ENCODE measurements at regions not wholly inside any gene's neighbourhood (a gene's known extent, or its start where the extent isn't known, plus 50 kb on each side); places are given as distances from the start of the nearest gene placed in this dataset.

DNA sequence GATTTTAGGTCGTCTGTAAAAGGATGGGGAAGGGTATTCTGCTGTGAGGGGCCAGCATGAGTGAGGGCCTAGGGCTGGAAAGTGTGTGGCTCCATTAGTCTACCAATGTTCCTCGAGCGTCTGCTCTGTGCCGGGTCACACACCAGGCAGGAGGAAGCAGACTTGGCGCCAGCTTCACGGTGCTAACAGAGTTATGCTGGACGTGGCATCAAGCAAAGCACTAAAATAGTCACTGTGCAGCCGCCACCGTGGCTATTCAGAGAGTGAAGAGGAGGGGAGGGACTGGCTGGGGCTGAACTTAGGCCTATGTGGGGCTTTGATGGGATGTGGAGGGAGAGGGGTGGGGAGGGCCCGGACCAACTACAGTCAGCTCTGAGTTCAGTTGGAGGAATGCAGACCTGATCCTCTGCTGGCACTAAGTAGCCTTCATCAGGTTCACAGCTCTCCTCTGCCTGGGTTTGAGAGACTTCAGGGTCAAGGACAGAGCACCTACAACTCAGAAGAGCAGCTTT lies 83.9 kb upstream of the MSX1 start:
- no peak for DNase-seq (ENCODE audit: low read depth, low spot score)

- DNase-seq (ENCODE audit: low read depth, low spot score) = no peak
These were observed 86.9 kb upstream of the MSX1 start for GRCh38 chr4:4772534-4772933.

DNA sequence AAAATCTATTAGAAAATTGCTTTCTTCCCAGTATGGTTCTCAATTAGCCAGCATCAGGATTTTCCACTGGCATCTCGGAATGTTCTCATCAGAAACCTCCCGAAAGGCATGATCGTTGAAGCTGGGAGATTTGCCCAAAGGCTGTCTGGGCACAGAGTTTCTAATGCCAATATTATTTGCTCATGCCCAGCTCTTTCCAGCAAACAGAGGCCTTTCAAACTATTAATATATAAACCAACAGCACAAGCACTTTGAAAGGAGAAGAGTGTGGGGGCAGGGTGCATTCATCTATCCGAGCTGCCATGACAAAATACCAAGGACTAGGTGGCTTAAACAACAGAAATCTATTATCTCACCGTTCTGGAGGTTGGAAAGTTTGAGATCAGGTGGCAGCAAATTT lies 88.3 kb upstream of the MSX1 start:
- no peak for DNase-seq (ENCODE audit: low read depth, low spot score)

- no peak for DNase-seq (ENCODE audit: low read depth, low spot score)
These were observed 88.9 kb upstream of the MSX1 start for GRCh38 chr4:4770610-4771009.

GRCh38 chr4:4766564-4766963 lies 92.9 kb upstream of the MSX1 start:
- DNase-seq (ENCODE audit: low read depth, low spot score) = no peak

DNA sequence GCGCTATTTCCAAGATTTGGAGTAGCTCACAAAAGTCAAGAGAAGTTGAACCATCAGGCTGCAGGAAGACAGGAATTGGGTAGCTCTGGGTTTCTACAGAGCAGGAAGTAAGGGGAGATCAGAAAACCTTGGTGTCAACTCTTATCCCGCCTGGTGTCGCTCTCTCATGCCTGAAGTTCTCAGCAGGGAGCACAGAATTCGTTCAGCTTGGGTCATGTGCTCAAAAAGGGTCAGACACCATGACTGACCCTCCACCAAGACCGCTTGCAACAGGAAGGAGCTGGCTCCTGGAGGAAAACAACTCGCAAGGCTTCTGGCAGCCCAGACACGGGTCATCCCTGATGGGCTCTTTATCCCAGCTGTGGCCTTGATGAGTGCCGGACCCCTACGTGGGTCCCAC lies 93.7 kb upstream of the MSX1 start:
- DNase-seq (ENCODE audit: low read depth, low spot score) = no peak

DNA sequence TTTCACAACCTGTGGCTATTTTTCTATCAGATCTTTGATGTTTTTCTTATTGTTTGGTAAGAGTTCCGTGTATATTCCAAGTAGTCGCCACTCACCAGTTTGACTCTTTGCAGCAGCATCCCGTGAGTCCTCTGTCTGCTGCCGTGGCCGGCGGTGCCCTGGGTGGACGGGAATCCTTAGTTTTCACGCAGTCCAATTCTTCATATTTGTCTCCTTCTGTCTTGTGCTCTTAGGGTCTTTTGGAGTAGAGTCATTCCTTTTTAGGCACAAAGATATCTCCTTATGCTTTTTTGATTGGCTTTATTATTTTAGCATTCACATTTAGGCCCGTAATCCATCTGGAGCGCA lies 94.9 kb upstream of the MSX1 start:
- DNase-seq (ENCODE audit: low read depth, low spot score) = no peak

- DNase-seq (ENCODE audit: low read depth, low spot score) = no peak
These were observed 95.5 kb upstream of the MSX1 start for GRCh38 chr4:4763822-4764557.

DNA sequence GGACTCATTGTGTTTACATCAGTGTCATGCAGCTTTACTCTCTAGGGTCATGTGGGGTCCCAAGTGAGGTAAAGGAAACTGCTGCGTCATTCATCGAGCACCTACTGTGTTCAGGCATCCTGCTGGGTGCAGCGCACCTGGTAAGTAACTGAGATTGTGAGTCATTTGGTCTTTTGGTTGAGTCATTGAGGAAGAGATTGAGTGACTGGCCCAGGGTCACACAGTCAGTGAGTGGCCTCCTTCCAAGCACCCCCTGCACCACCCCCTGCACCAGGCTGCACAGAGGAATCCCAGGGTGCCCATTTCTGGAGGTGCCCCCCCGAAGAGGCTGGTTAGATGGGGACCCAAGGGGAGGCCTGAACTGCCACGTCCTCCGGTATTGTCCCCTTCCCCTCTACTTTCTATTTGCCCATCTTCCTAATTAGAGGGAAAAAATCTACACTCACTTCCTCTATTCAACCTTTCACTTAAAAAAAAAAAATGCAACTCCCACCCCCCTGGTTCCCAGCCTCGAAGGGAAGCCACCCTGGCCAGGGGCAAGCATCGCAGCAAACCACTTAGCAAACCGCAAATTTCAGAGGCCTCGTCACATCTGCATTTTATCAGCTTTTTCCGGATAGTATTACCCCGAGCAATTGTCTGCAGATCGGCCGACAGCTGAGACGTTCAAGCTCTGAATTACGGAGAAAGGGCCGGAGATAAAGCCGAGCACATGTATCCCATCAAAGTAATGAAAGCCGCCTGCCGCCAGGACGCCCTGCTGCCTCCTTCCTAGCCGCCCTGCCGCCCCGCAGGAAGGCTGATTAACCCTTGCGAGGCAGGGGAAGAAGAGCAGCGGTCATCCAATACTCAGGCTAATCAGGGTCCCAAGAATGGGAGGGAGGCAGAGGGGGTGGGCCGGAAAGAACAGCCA lies 96.3 kb upstream of the MSX1 start:
- DNase-seq (ENCODE audit: low read depth, low spot score) = no peak

GRCh38 chr4:4762300-4762699 lies 97.2 kb upstream of the MSX1 start:
- no peak for DNase-seq (ENCODE audit: low read depth, low spot score)

- DNase-seq (ENCODE audit: low read depth, low spot score) = no peak
These were observed 98.1 kb upstream of the MSX1 start for GRCh38 chr4:4761128-4761982.

- no peak for DNase-seq (ENCODE audit: low read depth, low spot score)
These were observed 99.6 kb upstream of the MSX1 start for GRCh38 chr4:4759883-4760282.

GRCh38 chr4:4759232-4759631 lies 100.2 kb upstream of the MSX1 start:
- no peak for DNase-seq (ENCODE audit: low read depth, low spot score)

GRCh38 chr4:4758681-4759080 lies 100.8 kb upstream of the MSX1 start:
- DNase-seq (ENCODE audit: low read depth, low spot score) = no peak

DNA sequence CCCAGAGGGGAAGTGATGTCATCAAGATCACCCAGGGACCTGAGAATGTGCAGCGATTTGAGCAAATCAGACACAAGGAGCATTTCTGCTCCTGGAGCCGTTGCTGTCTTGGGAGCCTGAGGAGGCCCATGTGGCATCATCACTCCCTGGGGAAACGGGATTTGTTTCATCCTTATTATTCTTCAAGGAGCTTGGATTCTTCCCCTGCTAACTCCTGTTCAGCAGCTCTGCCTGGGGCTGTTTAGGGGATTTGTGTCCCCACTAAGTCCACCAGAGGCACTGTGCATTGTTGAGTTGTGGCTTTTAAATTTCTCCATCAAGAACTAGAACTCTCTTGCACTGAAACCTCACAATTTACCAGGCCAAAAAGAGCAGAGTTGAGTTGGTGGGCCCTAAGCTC lies 104.2 kb upstream of the MSX1 start:
- DNase-seq (ENCODE audit: low read depth, low spot score) = no peak

GRCh38 chr4:4754641-4755040 lies 104.8 kb upstream of the MSX1 start:
- DNase-seq (ENCODE audit: low read depth, low spot score) = no peak

DNA sequence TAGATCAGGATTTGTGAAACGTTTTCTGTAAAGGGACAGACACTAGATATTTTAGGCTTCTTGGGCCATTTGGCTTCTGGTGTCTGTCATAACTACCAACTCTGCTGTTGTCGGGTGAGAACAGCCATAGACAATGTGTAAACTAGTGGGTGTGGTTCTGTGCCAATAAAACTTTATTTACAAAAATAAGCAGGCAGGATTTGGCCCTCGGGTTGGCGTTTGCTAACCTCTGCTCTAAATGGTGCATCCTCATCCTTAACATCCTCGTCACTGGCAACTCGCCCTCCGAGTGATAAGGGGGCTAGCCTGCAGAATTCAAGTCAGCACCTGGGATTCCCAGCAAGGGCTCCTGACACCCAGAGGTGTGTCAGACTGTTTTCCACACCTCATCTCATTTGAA lies 105.8 kb upstream of the MSX1 start:
- no peak for DNase-seq (ENCODE audit: low read depth, low spot score)

- no peak for DNase-seq (ENCODE audit: low read depth, low spot score)
These were observed 106.7 kb upstream of the MSX1 start for GRCh38 chr4:4752576-4753401.

DNA sequence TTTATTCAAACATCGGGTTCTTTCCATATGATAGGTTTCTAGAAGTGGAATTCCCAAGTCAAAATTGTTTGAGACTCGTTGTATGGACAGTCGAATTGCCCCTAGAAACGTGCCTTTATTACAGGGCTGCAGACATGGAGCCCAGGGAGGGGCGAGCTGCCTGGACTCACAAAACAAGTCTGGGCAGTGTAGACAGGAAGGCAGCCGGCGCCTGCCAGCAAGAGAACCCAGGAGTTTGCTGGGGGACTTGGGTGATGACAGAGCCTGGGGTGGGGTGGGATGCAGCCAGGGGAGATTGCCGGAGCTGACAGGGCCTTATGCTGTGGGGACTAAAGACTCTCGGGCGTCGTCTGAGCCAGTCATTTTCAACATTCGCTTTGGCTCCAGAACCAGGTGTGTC lies 107.4 kb upstream of the MSX1 start:
- no peak for DNase-seq (ENCODE audit: low read depth, low spot score)

DNA sequence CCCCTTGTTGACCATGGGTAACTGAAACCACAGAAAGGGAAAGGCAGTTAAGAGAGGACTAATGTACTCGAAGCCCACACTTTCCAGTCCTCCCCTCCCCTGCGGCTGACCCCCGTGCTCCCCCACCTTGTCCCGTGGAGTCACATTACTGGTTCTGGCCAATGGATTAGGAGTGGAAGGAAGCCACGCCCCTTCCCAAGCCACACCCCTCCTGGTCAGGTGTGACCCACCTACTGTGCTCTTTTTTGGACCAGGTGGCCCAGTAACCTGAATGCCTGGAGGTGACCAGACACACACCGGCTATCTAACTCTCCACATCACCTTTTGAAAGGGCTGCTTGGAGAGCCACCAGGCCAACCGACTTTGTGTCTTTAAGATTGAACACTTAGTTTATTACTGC lies 109.3 kb upstream of the MSX1 start:
- no peak for DNase-seq (ENCODE audit: low read depth, low spot score)

DNA sequence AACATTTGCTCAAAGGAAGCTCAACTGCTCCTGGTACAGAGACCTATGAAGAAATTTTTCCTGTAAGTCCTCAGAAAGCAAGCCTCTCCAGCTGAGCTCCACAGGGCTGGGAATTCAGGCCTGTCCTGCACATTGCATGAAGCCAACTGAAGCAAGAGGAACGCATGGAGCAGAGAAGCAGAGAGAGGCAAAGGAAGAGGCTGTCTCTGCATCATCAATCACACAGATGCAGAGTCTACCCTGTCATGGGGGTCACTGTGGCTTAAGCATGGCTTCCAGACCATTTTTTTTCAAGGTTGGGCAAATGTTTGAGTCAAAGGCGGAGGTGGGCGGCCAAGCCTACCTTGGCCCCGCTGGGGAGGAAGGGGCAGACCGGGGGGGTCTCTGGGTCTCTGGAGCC lies 110.3 kb upstream of the MSX1 start:
- no peak for DNase-seq (ENCODE audit: low read depth, low spot score)
